MCF 10A (cell line): ENCODE measurements at regions not wholly inside any gene's neighbourhood (a gene's known extent, or its start where the extent isn't known, plus 50 kb on each side); places are given as distances from the start of the nearest gene placed in this dataset.

Source experiments
- BruUV-seq: library from RNA; stranded (reverse); fragments of 400-500 nt; replicated peaks from 2 replicates; lab custom pipeline; 2021; lab: Mats Ljungman, UMichigan
- CTCF ChIA-PET: fragments of 300-600 bp; sonication (Branson Sonifier 250); formaldehyde crosslinking; extraction: SDS; loops from one replicate; lab custom pipeline; 2021; ENCODE audit warnings: antibody characterized with exemption, inconsistent platforms; lab: Yijun Ruan, JAX
- POLR2A ChIA-PET: fragments of 300-600, 350-650 bp; sonication (Branson Sonifier 250); formaldehyde crosslinking; extraction: SDS; loops from one replicate; lab custom pipeline; 2020; ENCODE audit warnings: antibody characterized with exemption, inconsistent platforms; lab: Yijun Ruan, JAX
- DNase-seq: peaks from one replicate; pipeline ENCODE4 v3.0.0-alpha.2; 2018; ENCODE audit not compliant: unreplicated experiment
- H3K27ac Mint-ChIP-seq: one replicate; pipeline ENCODE4 v1.8.0; 2022; ENCODE audit warnings: mild to moderate bottlenecking, low read depth, mixed read lengths; ENCODE audit not compliant: unreplicated experiment
- H3K27me3 Mint-ChIP-seq: one replicate; pipeline ENCODE4 v1.8.0; 2022; ENCODE audit warnings: mixed read lengths; ENCODE audit not compliant: insufficient read depth, unreplicated experiment
- H3K36me3 Mint-ChIP-seq: one replicate; pipeline ENCODE4 v1.8.0; 2022; ENCODE audit warnings: mild to moderate bottlenecking, moderate library complexity, mixed read lengths; ENCODE audit not compliant: insufficient read depth, unreplicated experiment
- H3K4me1 Mint-ChIP-seq: one replicate; pipeline ENCODE4 v1.8.0; 2022; ENCODE audit warnings: mixed read lengths; ENCODE audit not compliant: insufficient read depth, unreplicated experiment
- H3K4me3 Mint-ChIP-seq: one replicate; pipeline ENCODE4 v1.8.0; 2022; ENCODE audit warnings: mild to moderate bottlenecking, moderate library complexity, mixed read lengths; ENCODE audit not compliant: unreplicated experiment
- H3K9me3 Mint-ChIP-seq: one replicate; pipeline ENCODE4 v1.8.0; 2022; ENCODE audit warnings: mixed read lengths; ENCODE audit not compliant: unreplicated experiment
- CTCF ChIP-seq: fragments of 200-600 bp; IDR thresholded peaks from one replicate; pipeline ENCODE4 v1.8.0; 2022; ENCODE audit warnings: antibody characterized with exemption, mild to moderate bottlenecking; ENCODE audit not compliant: unreplicated experiment
- intact Hi-C: fragments of 100-400 bp; cut with micrococcal nuclease; formaldehyde crosslinking; loops from 2 replicates; pipeline ENCODE4 v1.14.1; 2022

- Mint-ChIP-seq H3K4me1 (no peaks in the 10 kb centered on the region), H3K27ac (no peak overlapping the region), H3K4me3 (no peak overlapping the region), H3K27me3 (no peaks in the 10 kb centered on the region), H3K36me3 (no peaks in the 10 kb centered on the region), H3K9me3 (no peaks in the 10 kb centered on the region)
- intact Hi-C loops: no loop called here
- ChIA-PET CTCF (interaction anchor here (0.6 to 0.7 kb wide), 2 partner anchors 8 to 196 kb away, joined by 3 to 5 read pairs; no protein-coding TSS in a partner anchor), POLR2A (no interaction called here)
- no TSS peak for BruUV-seq
- no peak for TF ChIP-seq CTCF
- no peak for DNase-seq
Observed at GRCh38 chr13:86155756-86156155, 356.5 kb upstream of the SLITRK6 start.

GRCh38 chr13:86142080-86142479 is 342.9 kb upstream of the SLITRK6 start:
- Mint-ChIP-seq H3K9me3 (no peaks in the 10 kb centered on the region), H3K36me3 (no peaks in the 10 kb centered on the region), H3K4me3 (no peak overlapping the region), H3K27ac (no peak overlapping the region), H3K4me1 (no peaks in the 10 kb centered on the region), H3K27me3 (no peaks in the 10 kb centered on the region)
- POLR2A ChIA-PET: no interaction called here
- intact Hi-C loops: no loop called here
- no TSS peak for BruUV-seq
- DNase-seq: no peak
- CTCF ChIA-PET: no interaction called here
- no peak for TF ChIP-seq CTCF

- POLR2A ChIA-PET: interaction anchor here (0.9 kb wide), 1 partner anchor 15 kb away, joined by 3 read pairs; no protein-coding TSS in a partner anchor
- Mint-ChIP-seq H3K36me3 (no peaks in the 10 kb centered on the region), H3K27ac (no peak overlapping the region), H3K27me3 (no peaks in the 10 kb centered on the region), H3K4me3 (no peak overlapping the region), H3K4me1 (no peaks in the 10 kb centered on the region), H3K9me3 (no peaks in the 10 kb centered on the region)
- DNase-seq: no peak
- CTCF ChIA-PET: interaction anchor here (0.6 kb wide), 1 partner anchor 49 kb away, joined by 3 read pairs; no protein-coding TSS in a partner anchor
- BruUV-seq: no TSS peak
- intact Hi-C loops: no loop called here
- no peak for TF ChIP-seq CTCF
Observed at GRCh38 chr13:86135856-86136255, 336.6 kb upstream of the SLITRK6 start.

- H3K4me1 Mint-ChIP-seq: no peaks in the 10 kb centered on the region
- no peaks in the 10 kb centered on the region for H3K9me3 Mint-ChIP-seq
- no peak for TF ChIP-seq CTCF
- ChIA-PET POLR2A (no interaction called here), CTCF (no interaction called here)
- BruUV-seq: no TSS peak
- H3K27ac Mint-ChIP-seq: no peak overlapping the region
- H3K4me3 Mint-ChIP-seq: no peak overlapping the region
- H3K36me3 Mint-ChIP-seq: no peaks in the 10 kb centered on the region
- DNase-seq: no peak
- intact Hi-C loops: no loop called here
- no peaks in the 10 kb centered on the region for H3K27me3 Mint-ChIP-seq
Observed at GRCh38 chr13:86121881-86122280, 322.7 kb upstream of the SLITRK6 start.
